Endothelial cell (in vitro differentiated cells): ENCODE measurements at regions not wholly inside any gene's neighbourhood (a gene's known extent, or its start where the extent isn't known, plus 50 kb on each side); places are given as distances from the start of the nearest gene placed in this dataset.

Experiments used
- DNase-seq: peaks from one replicate; pipeline ENCODE4 v3.0.0; 2021; ENCODE audit warnings: low spot score
- H3K27ac Mint-ChIP-seq: one replicate; pipeline ENCODE4 v1.8.0; 2021; ENCODE audit warnings: mixed read lengths, inconsistent platforms; ENCODE audit not compliant: unreplicated experiment
- H3K27me3 Mint-ChIP-seq: one replicate; pipeline ENCODE4 v1.8.0; 2021; ENCODE audit warnings: mild to moderate bottlenecking, moderate library complexity, mixed read lengths, inconsistent platforms; ENCODE audit not compliant: unreplicated experiment
- H3K36me3 Mint-ChIP-seq: one replicate; pipeline ENCODE4 v1.8.0; 2021; ENCODE audit warnings: mild to moderate bottlenecking, low read depth, mixed read lengths, inconsistent platforms; ENCODE audit not compliant: unreplicated experiment
- H3K4me1 Mint-ChIP-seq: one replicate; pipeline ENCODE4 v1.8.0; 2021; ENCODE audit warnings: mild to moderate bottlenecking, mixed read lengths, inconsistent platforms; ENCODE audit not compliant: unreplicated experiment
- H3K4me3 Mint-ChIP-seq: one replicate; pipeline ENCODE4 v1.8.0; 2021; ENCODE audit warnings: mild to moderate bottlenecking, mixed read lengths, inconsistent platforms; ENCODE audit not compliant: unreplicated experiment
- H3K9me3 Mint-ChIP-seq: one replicate; pipeline ENCODE4 v1.8.0; 2021; ENCODE audit warnings: mixed read lengths, inconsistent platforms; ENCODE audit not compliant: unreplicated experiment
- CTCF ChIP-seq: fragments of 200-600 bp; sonication (generic); IDR thresholded peaks from one replicate; pipeline ENCODE4 v1.5.0; 2021; ENCODE audit warnings: antibody characterized with exemption; ENCODE audit not compliant: unreplicated experiment

- no peak for DNase-seq
- no peak for TF ChIP-seq CTCF
- peaks cover 19% of the 10 kb centered on the region for H3K4me1 Mint-ChIP-seq
- peaks cover 7% of the 10 kb centered on the region for H3K36me3 Mint-ChIP-seq
- peaks cover 3% of the 10 kb centered on the region for H3K27me3 Mint-ChIP-seq
- H3K27ac Mint-ChIP-seq, result no peak overlapping the region
- no peak overlapping the region for H3K4me3 Mint-ChIP-seq
- H3K9me3 Mint-ChIP-seq, result peaks cover 4% of the 10 kb centered on the region
Measured at GRCh38 chr5:56492812-56493211, 259.7 kb upstream of the ANKRD55 start.

- Mint-ChIP-seq H3K4me3 (no peak overlapping the region), H3K27me3 (peaks cover 4% of the 10 kb centered on the region), H3K36me3 (peaks cover 14% of the 10 kb centered on the region), H3K4me1 (peaks cover 6% of the 10 kb centered on the region), H3K27ac (no peak overlapping the region), H3K9me3 (peaks cover 4% of the 10 kb centered on the region)
- DNase-seq, result no peak
- no peak for TF ChIP-seq CTCF
Measured at GRCh38 chr5:56490971-56491468, 257.9 kb upstream of the ANKRD55 start.

- no peak for DNase-seq
- H3K4me3 Mint-ChIP-seq, result no peak overlapping the region
- no peak for TF ChIP-seq CTCF
- H3K4me1 Mint-ChIP-seq, result no peaks in the 10 kb centered on the region
- peaks cover 4% of the 10 kb centered on the region for H3K27me3 Mint-ChIP-seq
- peaks cover 4% of the 10 kb centered on the region for H3K9me3 Mint-ChIP-seq
- H3K36me3 Mint-ChIP-seq, result peaks cover 14% of the 10 kb centered on the region
- H3K27ac Mint-ChIP-seq, result no peak overlapping the region
Measured at GRCh38 chr5:56489272-56489671, 256.1 kb upstream of the ANKRD55 start.

GRCh38 chr5:56487528-56488115, 254.5 kb upstream of the ANKRD55 start:
- H3K4me1 Mint-ChIP-seq, result no peaks in the 10 kb centered on the region
- peaks cover 14% of the 10 kb centered on the region for H3K36me3 Mint-ChIP-seq
- H3K27me3 Mint-ChIP-seq, result peaks cover 4% of the 10 kb centered on the region
- H3K9me3 Mint-ChIP-seq, result peaks cover 4% of the 10 kb centered on the region
- H3K27ac Mint-ChIP-seq, result no peak overlapping the region
- H3K4me3 Mint-ChIP-seq, result no peak overlapping the region
- TF ChIP-seq CTCF, result no peak
- no peak for DNase-seq

- no peak for TF ChIP-seq CTCF
- H3K4me3 Mint-ChIP-seq, result no peak overlapping the region
- peaks cover 1% of the 10 kb centered on the region for H3K27me3 Mint-ChIP-seq
- no peak overlapping the region for H3K27ac Mint-ChIP-seq
- H3K4me1 Mint-ChIP-seq, result peaks cover 27% of the 10 kb centered on the region
- H3K9me3 Mint-ChIP-seq, result no peaks in the 10 kb centered on the region
- DNase-seq, result no peak
- H3K36me3 Mint-ChIP-seq, result peaks cover 7% of the 10 kb centered on the region
Measured at GRCh38 chr5:56482363-56482762, 249.2 kb upstream of the ANKRD55 start.
